GM12892 (cell line): ENCODE measurements at regions not wholly inside any gene's neighbourhood (a gene's known extent, or its start where the extent isn't known, plus 50 kb on each side); places are given as distances from the start of the nearest gene placed in this dataset.

ENCODE experiments used
- POLR2A ChIP-seq: IDR thresholded peaks from 2 replicates; pipeline ENCODE4 v1.6.1; 2011; ENCODE audit warnings: low read depth, low read length, control low read depth
- POLR2AphosphoS5 ChIP-seq: IDR thresholded peaks from 2 replicates; pipeline ENCODE4 v1.6.1; 2011; ENCODE audit warnings: low read depth, low read length, control low read depth
- TAF1 ChIP-seq: IDR thresholded peaks from 2 replicates; pipeline ENCODE4 v1.6.1; 2011; ENCODE audit warnings: low read depth, mild to moderate bottlenecking, control low read depth, low read length, borderline replicate concordance

- TF ChIP-seq TAF1 (no peak), POLR2A (no peak), POLR2AphosphoS5 (no peak)
Measured at GRCh38 chr17:77353684-77354419, 213.1 kb downstream of the SEC14L1 start.
